MM.1S (cell line): ENCODE measurements at regions not wholly inside any gene's neighbourhood (a gene's known extent, or its start where the extent isn't known, plus 50 kb on each side); places are given as distances from the start of the nearest gene placed in this dataset.

Source experiments
- DNase-seq: peaks from one replicate; pipeline ENCODE4 v3.0.0-alpha.2; 2015
- H2AFZ ChIP-seq: fragments of 300-600 bp; sonication (generic); 2 replicates; pipeline ENCODE4 v1.6.0; 2016; ENCODE audit warnings: antibody characterized with exemption, low read length
- H3F3A ChIP-seq: fragments of 300-600 bp; sonication (generic); 2 replicates; pipeline ENCODE4 v1.6.1; 2016; ENCODE audit warnings: mild to moderate bottlenecking, antibody characterized with exemption, low read length, moderate library complexity, mixed read lengths; ENCODE audit not compliant: insufficient read depth
- H3K27ac ChIP-seq: fragments of 300-600 bp; sonication (generic); 2 replicates; pipeline ENCODE4 v1.5.1; 2016; ENCODE audit warnings: mild to moderate bottlenecking, low read length
- H3K27me3 ChIP-seq: fragments of 300-600 bp; sonication (generic); replicated peaks from 2 replicates; pipeline ENCODE4 v1.6.0; 2016; ENCODE audit warnings: low read length; ENCODE audit not compliant: insufficient read depth
- H3K36me3 ChIP-seq: fragments of 300-600 bp; sonication (generic); replicated peaks from 2 replicates; pipeline ENCODE4 v1.6.1; 2016; ENCODE audit warnings: mild to moderate bottlenecking, low read length, mixed read lengths; ENCODE audit not compliant: insufficient read depth
- H3K4me1 ChIP-seq: fragments of 300-600 bp; sonication (generic); 2 replicates; pipeline ENCODE4 v1.6.1; 2016; ENCODE audit warnings: low read length, mixed read lengths
- H3K4me2 ChIP-seq: fragments of 300-600 bp; sonication (generic); 2 replicates; pipeline ENCODE4 v1.6.0; 2016; ENCODE audit warnings: low read depth, low read length
- H3K4me3 ChIP-seq: fragments of 300-600 bp; sonication (generic); 2 replicates; pipeline ENCODE4 v1.5.1; 2016; ENCODE audit warnings: low read length, mixed read lengths
- H3K79me2 ChIP-seq: fragments of 300-600 bp; sonication (generic); 2 replicates; pipeline ENCODE4 v1.6.1; 2016; ENCODE audit warnings: mixed run types, low read length, mixed read lengths
- H3K9ac ChIP-seq: fragments of 300-600 bp; sonication (generic); 2 replicates; pipeline ENCODE4 v1.6.1; 2016; ENCODE audit warnings: low read length, mixed read lengths
- H3K9me2 ChIP-seq: fragments of 300-600 bp; sonication (generic); replicated peaks from 2 replicates; pipeline ENCODE4 v1.6.1; 2016; ENCODE audit warnings: mild to moderate bottlenecking, low read length, mixed read lengths; ENCODE audit not compliant: insufficient read depth
- H3K9me3 ChIP-seq: fragments of 300-600 bp; sonication (generic); replicated peaks from 2 replicates; pipeline ENCODE4 v1.6.1; 2016; ENCODE audit warnings: mild to moderate bottlenecking, low read length, mixed read lengths; ENCODE audit not compliant: insufficient read depth
- H4K20me1 ChIP-seq: fragments of 300-600 bp; sonication (generic); 2 replicates; pipeline ENCODE4 v1.6.1; 2016; ENCODE audit warnings: mild to moderate bottlenecking, low read length, moderate library complexity, mixed read lengths; ENCODE audit not compliant: insufficient read depth
- EZH2 ChIP-seq: fragments of 300-600 bp; sonication (generic); optimal IDR thresholded peaks from 2 replicates; pipeline ENCODE3; 2017; ENCODE audit warnings: low read depth, mild to moderate bottlenecking, antibody characterized with exemption, low read length, mixed read lengths
- EZH2phosphoT487 ChIP-seq: fragments of 300-600 bp; sonication (generic); IDR thresholded peaks from 2 replicates; pipeline ENCODE4 v1.6.1; 2018; ENCODE audit warnings: antibody characterized with exemption, low read length
- TF ChIP-seq, protein P1 (sequence below): fragments of 300-600 bp; sonication (generic); IDR thresholded peaks from 2 replicates; pipeline ENCODE4 v1.5.1; 2016; ENCODE audit warnings: antibody characterized with exemption, low read length, mixed read lengths

DNA sequence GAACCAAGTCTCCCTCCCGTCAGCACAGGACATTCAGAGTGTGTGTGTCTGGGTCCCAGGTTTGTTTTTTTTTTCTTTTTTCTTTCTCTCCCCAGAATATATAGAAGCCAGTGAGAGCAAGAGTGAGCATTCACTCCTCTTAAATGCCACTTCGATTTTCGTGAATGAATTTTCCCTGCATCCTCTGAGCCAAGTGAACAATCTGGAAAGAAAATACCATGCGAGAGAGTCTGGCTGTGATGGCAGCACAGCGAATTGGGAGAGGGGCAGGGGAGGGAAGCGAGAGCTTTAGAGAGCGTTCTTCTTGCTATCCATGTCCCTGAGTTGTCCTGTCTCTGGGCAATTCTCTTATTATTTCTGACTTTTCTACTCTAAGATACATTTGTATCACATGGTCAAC, 76.0 kb upstream of the RAB3GAP2 start:
- Histone ChIP-seq H2AFZ (no peak overlapping the region), H3K4me1 (no peaks in the 10 kb centered on the region), H3F3A (no peaks in the 10 kb centered on the region), H3K4me3 (no peak overlapping the region), H3K9me3 (no peaks in the 10 kb centered on the region), H3K27me3 (no peaks in the 10 kb centered on the region), H3K4me2 (no peak overlapping the region), H4K20me1 (no peaks in the 10 kb centered on the region), H3K9ac (no peak overlapping the region), H3K36me3 (no peaks in the 10 kb centered on the region), H3K27ac (no peak overlapping the region), H3K9me2 (no peaks in the 10 kb centered on the region), H3K79me2 (no peaks in the 10 kb centered on the region)
- DNase-seq, result no peak
- no peak for TF ChIP-seq EZH2phosphoT487
- TF ChIP-seq EZH2, result no peak
- TF ChIP-seq, protein P1, sequence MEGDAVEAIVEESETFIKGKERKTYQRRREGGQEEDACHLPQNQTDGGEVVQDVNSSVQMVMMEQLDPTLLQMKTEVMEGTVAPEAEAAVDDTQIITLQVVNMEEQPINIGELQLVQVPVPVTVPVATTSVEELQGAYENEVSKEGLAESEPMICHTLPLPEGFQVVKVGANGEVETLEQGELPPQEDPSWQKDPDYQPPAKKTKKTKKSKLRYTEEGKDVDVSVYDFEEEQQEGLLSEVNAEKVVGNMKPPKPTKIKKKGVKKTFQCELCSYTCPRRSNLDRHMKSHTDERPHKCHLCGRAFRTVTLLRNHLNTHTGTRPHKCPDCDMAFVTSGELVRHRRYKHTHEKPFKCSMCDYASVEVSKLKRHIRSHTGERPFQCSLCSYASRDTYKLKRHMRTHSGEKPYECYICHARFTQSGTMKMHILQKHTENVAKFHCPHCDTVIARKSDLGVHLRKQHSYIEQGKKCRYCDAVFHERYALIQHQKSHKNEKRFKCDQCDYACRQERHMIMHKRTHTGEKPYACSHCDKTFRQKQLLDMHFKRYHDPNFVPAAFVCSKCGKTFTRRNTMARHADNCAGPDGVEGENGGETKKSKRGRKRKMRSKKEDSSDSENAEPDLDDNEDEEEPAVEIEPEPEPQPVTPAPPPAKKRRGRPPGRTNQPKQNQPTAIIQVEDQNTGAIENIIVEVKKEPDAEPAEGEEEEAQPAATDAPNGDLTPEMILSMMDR, result no peak

DNA sequence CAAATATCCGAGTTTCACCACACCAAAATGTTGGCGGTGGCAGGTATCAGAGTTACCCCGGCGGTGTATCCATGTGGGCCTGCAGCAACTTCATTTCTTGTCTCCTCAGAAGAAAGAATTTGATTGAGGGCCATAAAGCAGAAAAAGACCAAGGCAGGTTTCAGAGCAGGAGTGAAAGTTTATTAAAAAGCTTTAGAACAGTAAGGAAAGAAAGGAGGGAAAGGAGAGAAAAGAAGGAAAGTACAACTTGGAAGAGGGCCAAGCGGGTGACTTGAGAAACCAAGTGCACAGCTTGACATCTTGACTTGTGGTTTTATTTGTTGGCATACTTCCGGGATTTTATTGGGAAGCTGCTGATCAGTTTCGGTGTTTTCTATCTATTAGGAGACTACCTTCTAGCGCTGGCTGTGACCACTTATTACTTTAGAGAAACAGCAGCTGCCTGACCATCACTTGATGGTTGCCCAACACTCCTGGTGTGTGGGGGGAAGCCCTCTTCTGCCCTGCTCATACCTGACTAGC, 75.5 kb upstream of the RAB3GAP2 start:
- H3K4me2 ChIP-seq, result no peak overlapping the region
- DNase-seq, result no peak
- no peaks in the 10 kb centered on the region for H3F3A ChIP-seq
- H3K36me3 ChIP-seq, result no peaks in the 10 kb centered on the region
- H3K27me3 ChIP-seq, result no peaks in the 10 kb centered on the region
- H3K9ac ChIP-seq, result no peak overlapping the region
- H2AFZ ChIP-seq, result no peak overlapping the region
- no peaks in the 10 kb centered on the region for H3K79me2 ChIP-seq
- no peak overlapping the region for H3K4me3 ChIP-seq
- no peak for TF ChIP-seq EZH2
- no peak for TF ChIP-seq EZH2phosphoT487
- TF ChIP-seq, protein P1, result no peak
- H3K4me1 ChIP-seq, result no peaks in the 10 kb centered on the region
- H3K9me2 ChIP-seq, result no peaks in the 10 kb centered on the region
- H3K27ac ChIP-seq, result no peak overlapping the region
- H4K20me1 ChIP-seq, result no peaks in the 10 kb centered on the region
- H3K9me3 ChIP-seq, result no peaks in the 10 kb centered on the region

DNA sequence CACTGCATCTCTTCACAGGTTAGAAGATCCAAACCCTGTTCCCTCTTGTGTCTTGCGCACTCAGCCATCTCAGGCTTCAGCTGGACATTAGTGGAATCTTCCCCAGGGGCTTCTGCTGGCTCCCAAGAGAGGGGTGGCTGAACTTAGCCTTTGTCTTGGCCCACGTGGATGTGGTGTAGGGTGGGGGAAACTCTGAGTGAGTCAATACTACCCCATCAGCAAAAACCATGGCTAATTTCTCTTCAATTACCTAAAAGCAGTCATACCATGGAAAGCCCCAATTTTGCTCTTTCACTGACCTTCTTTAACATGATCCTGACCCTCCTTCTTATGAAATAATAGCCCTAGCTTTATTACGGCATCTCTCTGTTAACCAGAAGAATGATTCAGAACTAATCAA, 72.5 kb upstream of the RAB3GAP2 start:
- no peaks in the 10 kb centered on the region for H3K9me3 ChIP-seq
- H3K79me2 ChIP-seq, result no peaks in the 10 kb centered on the region
- TF ChIP-seq EZH2, result no peak
- TF ChIP-seq EZH2phosphoT487, result no peak
- TF ChIP-seq, protein P1, result no peak
- H2AFZ ChIP-seq, result no peak overlapping the region
- no peaks in the 10 kb centered on the region for H4K20me1 ChIP-seq
- H3K4me1 ChIP-seq, result no peaks in the 10 kb centered on the region
- no peak overlapping the region for H3K27ac ChIP-seq
- H3K4me3 ChIP-seq, result no peak overlapping the region
- H3K9me2 ChIP-seq, result no peaks in the 10 kb centered on the region
- no peaks in the 10 kb centered on the region for H3F3A ChIP-seq
- no peak for DNase-seq
- H3K4me2 ChIP-seq, result no peak overlapping the region
- no peaks in the 10 kb centered on the region for H3K27me3 ChIP-seq
- H3K36me3 ChIP-seq, result no peaks in the 10 kb centered on the region
- no peak overlapping the region for H3K9ac ChIP-seq
